GM23248 (cell line): ENCODE measurements at regions not wholly inside any gene's neighbourhood (a gene's known extent, or its start where the extent isn't known, plus 50 kb on each side); places are given as distances from the start of the nearest gene placed in this dataset.
"Not testable (repeated sequence)": the region's sequence is repeated elsewhere in the genome, so short reads cannot be mapped to it uniquely, and the experiment has no call there.

ENCODE experiments used
- EZH2 ChIP-seq: fragments of 200-600 bp; sonication (generic); IDR thresholded peaks from 2 replicates; pipeline ENCODE4 v1.6.1; 2018; ENCODE audit warnings: antibody characterized with exemption, mild to moderate bottlenecking; ENCODE audit not compliant: insufficient read depth, poor library complexity, severe bottlenecking
- EZH2phosphoT487 ChIP-seq: fragments of 200-600 bp; sonication (generic); IDR thresholded peaks from 2 replicates; pipeline ENCODE4 v1.6.1; 2018; ENCODE audit warnings: antibody characterized with exemption, moderate library complexity, mild to moderate bottlenecking, low read depth; ENCODE audit not compliant: insufficient read depth

- not testable (repeated sequence) for TF ChIP-seq EZH2, EZH2phosphoT487
Observed at GRCh38 chr7:94157659-94158306, 153.6 kb upstream of the BET1 start.
